Neural progenitor cell (in vitro differentiated cells): ENCODE measurements at regions not wholly inside any gene's neighbourhood (a gene's known extent, or its start where the extent isn't known, plus 50 kb on each side); places are given as distances from the start of the nearest gene placed in this dataset.

Experiments
- DNase-seq: peaks from one replicate; pipeline ENCODE4 v3.0.0-alpha.2; 2016; ENCODE audit warnings: low spot score
- H2AFZ ChIP-seq: fragments of 200-600 bp; sonication (generic); replicated peaks from 2 replicates; pipeline ENCODE4 v1.6.1; 2016; ENCODE audit warnings: antibody characterized with exemption
- H3F3A ChIP-seq: fragments of 200-600 bp; sonication (generic); 2 replicates; pipeline ENCODE4 v1.6.1; 2016; ENCODE audit warnings: antibody characterized with exemption, low read depth
- H3K27ac ChIP-seq: fragments of 200-600 bp; sonication (generic); 2 replicates; pipeline ENCODE4 v1.5.1; 2016; ENCODE audit warnings: mild to moderate bottlenecking
- H3K27me3 ChIP-seq: fragments of 200-600 bp; sonication (generic); 2 replicates; pipeline ENCODE4 v1.6.1; 2016; ENCODE audit warnings: mild to moderate bottlenecking, moderate library complexity
- H3K36me3 ChIP-seq: fragments of 200-600 bp; sonication (generic); 2 replicates; pipeline ENCODE4 v1.5.1; 2016
- H3K4me1 ChIP-seq: fragments of 200-600 bp; sonication (generic); 2 replicates; pipeline ENCODE4 v1.6.1; 2016; ENCODE audit warnings: mixed run types
- H3K4me2 ChIP-seq: fragments of 200-600 bp; sonication (generic); 2 replicates; pipeline ENCODE4 v1.6.1; 2016
- H3K4me3 ChIP-seq: fragments of 200-600 bp; sonication (generic); 2 replicates; pipeline ENCODE4 v1.5.1; 2016
- H3K79me2 ChIP-seq: fragments of 200-600 bp; sonication (generic); 2 replicates; pipeline ENCODE4 v1.6.1; 2016; ENCODE audit warnings: low read depth
- H3K9ac ChIP-seq: fragments of 200-600 bp; sonication (generic); 2 replicates; pipeline ENCODE4 v1.6.1; 2016
- H3K9me3 ChIP-seq: fragments of 200-600 bp; sonication (generic); 2 replicates; pipeline ENCODE4 v1.5.1; 2016; ENCODE audit warnings: low read depth
- H4K20me1 ChIP-seq: fragments of 200-600 bp; sonication (generic); 2 replicates; pipeline ENCODE4 v1.6.1; 2016; ENCODE audit warnings: low read depth
- H3K27ac Mint-ChIP-seq: 3 replicates; pipeline ENCODE4 v1.8.0; 2021; ENCODE audit warnings: mixed read lengths
- H3K27me3 Mint-ChIP-seq: 2 replicates; pipeline ENCODE4 v1.8.0; 2022; ENCODE audit warnings: low read depth, mild to moderate bottlenecking, inconsistent platforms, moderate library complexity, mixed read lengths; ENCODE audit not compliant: insufficient read depth
- H3K36me3 Mint-ChIP-seq: 3 replicates; pipeline ENCODE4 v1.8.0; 2021; ENCODE audit warnings: mixed read lengths
- H3K4me1 Mint-ChIP-seq: 3 replicates; pipeline ENCODE4 v1.8.0; 2021; ENCODE audit warnings: mixed read lengths
- H3K4me3 Mint-ChIP-seq: 3 replicates; pipeline ENCODE4 v1.8.0; 2021; ENCODE audit warnings: mild to moderate bottlenecking, moderate library complexity, mixed read lengths
- H3K9me3 Mint-ChIP-seq: 3 replicates; pipeline ENCODE4 v1.8.0; 2020; ENCODE audit warnings: mixed read lengths
- CTCF ChIP-seq: fragments of 200-600 bp; sonication (generic); IDR thresholded peaks from 2 replicates; pipeline ENCODE4 v1.5.1; 2017; ENCODE audit warnings: antibody characterized with exemption, mild to moderate bottlenecking
- EZH2 ChIP-seq: fragments of 200-600 bp; sonication (generic); IDR thresholded peaks from 2 replicates; pipeline ENCODE4 v1.6.1; 2017; ENCODE audit warnings: antibody characterized with exemption, mild to moderate bottlenecking, moderate library complexity
- EZH2phosphoT487 ChIP-seq: fragments of 200-600 bp; sonication (generic); IDR thresholded peaks from 2 replicates; pipeline ENCODE4 v1.6.1; 2017; ENCODE audit warnings: antibody characterized with exemption

GRCh38 chr14:22383515-22384166 is 205.4 kb downstream of the DAD1 start:
- H3K27me3 ChIP-seq, result no peaks in the 10 kb centered on the region
- TF ChIP-seq CTCF (no peak), EZH2 (no peak), EZH2phosphoT487 (no peak)
- no peaks in the 10 kb centered on the region for H3F3A ChIP-seq
- DNase-seq, result no peak
- no peak overlapping the region for H2AFZ ChIP-seq
- no peaks in the 10 kb centered on the region for H3K9me3 ChIP-seq
- no peak overlapping the region for H3K9ac ChIP-seq
- Mint-ChIP-seq H3K27me3 (peaks cover 2% of the 10 kb centered on the region), H3K4me3 (no peak overlapping the region), H3K9me3 (no peaks in the 10 kb centered on the region), H3K36me3 (no peaks in the 10 kb centered on the region), H3K27ac (no peak overlapping the region), H3K4me1 (peaks cover 32% of the 10 kb centered on the region)
- H4K20me1 ChIP-seq, result no peaks in the 10 kb centered on the region
- peaks cover 13% of the 10 kb centered on the region for H3K4me1 ChIP-seq
- H3K27ac ChIP-seq, result no peak overlapping the region
- no peaks in the 10 kb centered on the region for H3K36me3 ChIP-seq
- H3K79me2 ChIP-seq, result no peaks in the 10 kb centered on the region
- no peak overlapping the region for H3K4me3 ChIP-seq
- no peak overlapping the region for H3K4me2 ChIP-seq

GRCh38 chr14:22382955-22383354 is 206.1 kb downstream of the DAD1 start:
- no peak overlapping the region for H3K27ac ChIP-seq
- Mint-ChIP-seq H3K27ac (no peak overlapping the region), H3K9me3 (no peaks in the 10 kb centered on the region), H3K36me3 (no peaks in the 10 kb centered on the region), H3K4me3 (no peak overlapping the region), H3K4me1 (peaks cover 29% of the 10 kb centered on the region), H3K27me3 (peaks cover 4% of the 10 kb centered on the region)
- no peaks in the 10 kb centered on the region for H3F3A ChIP-seq
- no peak for TF ChIP-seq EZH2phosphoT487
- no peak for TF ChIP-seq CTCF
- no peak for TF ChIP-seq EZH2
- no peak overlapping the region for H3K9ac ChIP-seq
- no peak for DNase-seq
- no peaks in the 10 kb centered on the region for H3K27me3 ChIP-seq
- H3K36me3 ChIP-seq, result no peaks in the 10 kb centered on the region
- H3K4me1 ChIP-seq, result peaks cover 10% of the 10 kb centered on the region
- H3K79me2 ChIP-seq, result no peaks in the 10 kb centered on the region
- no peak overlapping the region for H2AFZ ChIP-seq
- H3K4me2 ChIP-seq, result no peak overlapping the region
- no peaks in the 10 kb centered on the region for H3K9me3 ChIP-seq
- H4K20me1 ChIP-seq, result no peaks in the 10 kb centered on the region
- no peak overlapping the region for H3K4me3 ChIP-seq

GRCh38 chr14:22382395-22382794 is 206.6 kb downstream of the DAD1 start:
- Histone ChIP-seq H2AFZ (no peak overlapping the region), H3K9ac (no peak overlapping the region), H3F3A (no peaks in the 10 kb centered on the region), H3K4me3 (no peak overlapping the region), H3K79me2 (no peaks in the 10 kb centered on the region), H4K20me1 (no peaks in the 10 kb centered on the region), H3K4me2 (no peak overlapping the region), H3K4me1 (peaks cover 5% of the 10 kb centered on the region), H3K27ac (no peak overlapping the region), H3K36me3 (no peaks in the 10 kb centered on the region), H3K27me3 (no peaks in the 10 kb centered on the region), H3K9me3 (no peaks in the 10 kb centered on the region)
- no peaks in the 10 kb centered on the region for H3K9me3 Mint-ChIP-seq
- peaks cover 4% of the 10 kb centered on the region for H3K27me3 Mint-ChIP-seq
- H3K4me3 Mint-ChIP-seq, result no peak overlapping the region
- H3K27ac Mint-ChIP-seq, result no peak overlapping the region
- DNase-seq, result no peak
- no peaks in the 10 kb centered on the region for H3K36me3 Mint-ChIP-seq
- TF ChIP-seq EZH2 (no peak), CTCF (no peak), EZH2phosphoT487 (no peak)
- peaks cover 24% of the 10 kb centered on the region for H3K4me1 Mint-ChIP-seq
